Upper lobe of left lung (tissue), 6 donors: ENCODE measurements at regions not wholly inside any gene's neighbourhood (a gene's known extent, or its start where the extent isn't known, plus 50 kb on each side); places are given as distances from the start of the nearest gene placed in this dataset.
"Not testable (repeated sequence)": the region's sequence is repeated elsewhere in the genome, so short reads cannot be mapped to it uniquely, and the experiment has no call there.

Experiments used
- ATAC-seq, 2 donors: fragments of 200-7000 bp; cut with Tn5 transposase; one replicate each; pipeline ENCODE4 v1.9.1; 2022; ENCODE audit warnings: mild to moderate bottlenecking in 2 of 2, moderate library complexity in 2 of 2; ENCODE audit not compliant: low FRiP score in 2 of 2
- DNase-seq, 2 donors: peaks; one replicate each; pipeline ENCODE4 v3.0.0-alpha.2; 2019 to 2020
- H3K27ac ChIP-seq, 4 donors: fragments of 200-600 bp; sonication (generic); one replicate each; pipeline ENCODE4 v1.5.1; 2016 to 2019
- H3K27me3 ChIP-seq, 4 donors: fragments of 200-600 bp; sonication (generic); one replicate each; pipeline ENCODE4 v1.5.1; 2017 to 2019
- H3K36me3 ChIP-seq, 4 donors: fragments of 200-600 bp; sonication (generic); one replicate each; pipeline ENCODE4 v1.5.1; 2016 to 2019
- H3K4me1 ChIP-seq, 4 donors: fragments of 200-600 bp; sonication (generic); one replicate each; pipeline ENCODE4 v1.5.1; 2018 to 2019
- H3K4me3 ChIP-seq, 4 donors: fragments of 200-600 bp; sonication (generic); one replicate each; pipeline ENCODE4 v1.5.1; 2017 to 2019; ENCODE audit warnings: mild to moderate bottlenecking in 2 of 4, moderate library complexity in 1 of 4
- H3K9me3 ChIP-seq, 4 donors: fragments of 200-600 bp; sonication (generic); one replicate each; pipeline ENCODE4 v1.5.1; 2018 to 2019
- WGBS, 2 donors: methylation state at CpG; one replicate each; pipeline ENCODE4 v1.1.5; 2017 to 2018; 5-methylcytosine and 5-hydroxymethylcytosine counted together
- donor health status: DM: no; HTN: no; CAD: no; lungs with moderate emphysema.
- donor health status: DM: no; HTN: yes; CAD: no; lungs with severe emphysema.

DNA sequence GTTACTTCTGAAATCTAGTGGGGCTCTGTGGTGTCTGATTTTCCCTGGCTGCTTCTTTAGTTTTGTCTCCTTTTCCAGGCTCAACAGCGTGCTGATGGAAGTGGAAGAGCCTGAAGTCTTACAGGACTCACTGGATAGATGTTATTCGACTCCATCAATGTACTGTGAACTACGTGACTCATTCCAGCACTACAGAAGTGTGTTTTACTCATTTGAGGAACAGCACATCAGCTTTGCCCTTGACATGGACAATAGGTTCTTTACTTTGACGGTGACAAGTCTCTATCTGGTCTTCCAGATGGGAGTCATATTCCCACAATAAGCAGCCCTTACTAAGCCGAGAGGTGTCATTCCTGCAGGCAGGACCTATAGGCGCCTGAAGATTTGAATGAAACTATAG lies 51.1 kb downstream of the NBPF8 start:
- not testable (repeated sequence) for H3K4me3 ChIP-seq, H3K27me3 ChIP-seq, DNase-seq, ATAC-seq, H3K27ac ChIP-seq, H3K9me3 ChIP-seq, H3K4me1 ChIP-seq
- 95 to 97% methylated on average over 3 to 6 of the region's 6 CpGs for WGBS, 2 donors
- H3K36me3 ChIP-seq: peaks cover 0 to 16% (median 0%) of the 10 kb centered on the region in 4 donors

DNA sequence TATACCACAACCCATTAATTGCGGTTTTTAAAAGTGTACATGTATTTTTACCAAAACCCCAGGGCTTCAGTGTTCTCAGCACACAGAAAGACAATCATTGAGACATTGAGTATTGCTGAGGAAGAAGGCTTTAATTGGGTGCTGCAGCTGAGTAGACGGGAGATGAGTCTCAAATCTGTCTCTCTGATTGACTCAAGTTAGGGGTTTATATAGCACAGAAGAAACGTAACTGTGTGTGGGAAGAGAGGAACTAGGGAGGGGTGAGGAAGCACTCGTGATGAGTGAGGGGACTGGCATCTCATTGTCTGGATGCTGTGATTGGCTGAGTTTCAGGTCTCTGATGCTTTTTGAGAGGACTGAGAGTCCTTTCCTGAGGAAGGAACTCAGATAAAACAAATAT lies 62.8 kb downstream of the NBPF8 start:
- not testable (repeated sequence) for H3K27me3 ChIP-seq, DNase-seq, H3K4me1 ChIP-seq, H3K4me3 ChIP-seq, H3K27ac ChIP-seq, H3K9me3 ChIP-seq, ATAC-seq
- 80 to 83% methylated on average over 4 of the region's 4 CpGs for WGBS, 2 donors
- peaks cover 0 to 15% (median 2%) of the 10 kb centered on the region in 4 donors for H3K36me3 ChIP-seq

- WGBS, 2 donors: 81% methylated on average over 5 of the region's 5 CpGs; no CpG with 5 or more reads in 1 of the 2 donors
Observed at GRCh38 chr1:120478400-120478799, 63.6 kb downstream of the NBPF8 start.

GRCh38 chr1:120487542-120487941 lies 72.7 kb downstream of the NBPF8 start:
- H3K9me3 ChIP-seq, DNase-seq, H3K27ac ChIP-seq, H3K27me3 ChIP-seq, H3K4me1 ChIP-seq, ATAC-seq, H3K4me3 ChIP-seq: not testable (repeated sequence)
- no CpG with 5 or more reads among the region's 2 CpGs for WGBS, 2 donors
- H3K36me3 ChIP-seq: peaks cover 4 to 26% (median 14%) of the 10 kb centered on the region in 4 donors

More at GRCh38 chr1:120478400-120478799, 63.6 kb downstream of the NBPF8 start:
- not testable (repeated sequence) for H3K4me1 ChIP-seq, H3K9me3 ChIP-seq, DNase-seq, H3K27ac ChIP-seq, ATAC-seq, H3K27me3 ChIP-seq, H3K4me3 ChIP-seq
- peaks cover 0 to 15% (median 2%) of the 10 kb centered on the region in 4 donors for H3K36me3 ChIP-seq

- H3K27me3 ChIP-seq, H3K4me1 ChIP-seq, H3K27ac ChIP-seq, H3K9me3 ChIP-seq, ATAC-seq, H3K4me3 ChIP-seq: not testable (repeated sequence)
- DNase-seq: peak in 1 of 2 donors; percentile 16
- H3K36me3 ChIP-seq: peaks cover 4 to 28% (median 15%) of the 10 kb centered on the region in 4 donors
- 96 to 100% methylated on average over 6 to 8 of the region's 8 CpGs for WGBS, 2 donors
Observed at GRCh38 chr1:120489217-120489616, 74.4 kb downstream of the NBPF8 start.

DNA sequence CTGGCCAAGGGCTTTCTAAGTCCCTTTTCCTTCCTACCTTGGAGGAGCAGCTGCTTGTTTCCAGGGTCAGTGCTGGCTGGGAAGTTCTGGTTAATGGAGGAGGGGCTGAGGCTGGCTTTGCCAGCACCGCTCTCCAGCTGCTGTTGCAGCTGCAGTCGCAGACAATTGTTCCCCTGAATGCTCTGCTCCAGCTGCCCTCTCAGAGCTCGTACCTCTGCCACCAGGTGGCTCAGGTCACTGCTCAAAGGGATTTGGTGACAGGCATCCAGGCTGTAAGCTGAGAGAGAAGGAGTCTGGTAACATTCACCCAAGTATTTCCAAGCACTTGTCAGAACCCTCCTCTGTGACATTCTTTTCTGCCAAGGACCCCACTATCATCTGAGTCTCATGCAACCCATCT lies 82.3 kb downstream of the NBPF8 start:
- H3K4me3 ChIP-seq, H3K9me3 ChIP-seq, ATAC-seq, H3K27ac ChIP-seq, H3K27me3 ChIP-seq, H3K4me1 ChIP-seq, DNase-seq: not testable (repeated sequence)
- H3K36me3 ChIP-seq: peaks cover 0 to 11% (median 7%) of the 10 kb centered on the region in 4 donors
- no CpG with 5 or more reads among the region's 3 CpGs for WGBS, 2 donors

GRCh38 chr1:120503284-120503683 lies 88.4 kb downstream of the NBPF8 start:
- not testable (repeated sequence) for ATAC-seq

DNA sequence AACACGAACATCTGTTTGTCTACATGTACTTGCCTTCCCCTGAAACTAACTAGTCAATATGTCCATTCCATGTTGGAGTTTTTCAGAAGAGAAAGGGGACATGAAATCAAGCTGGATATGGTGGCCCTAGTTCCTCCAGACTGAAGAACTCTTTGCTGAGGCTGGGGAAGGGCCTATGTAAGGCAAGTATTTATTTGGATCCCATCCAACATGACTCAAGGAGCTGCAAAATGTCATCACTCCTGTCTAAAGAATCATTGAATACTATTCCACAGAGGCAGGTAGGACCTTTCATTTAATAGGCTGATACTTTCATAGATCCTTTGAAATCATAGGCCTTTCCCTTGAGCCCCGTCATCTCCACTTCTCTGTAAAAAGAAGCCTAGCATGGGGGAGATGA lies 91.5 kb downstream of the NBPF8 start:
- not testable (repeated sequence) for H3K27me3 ChIP-seq, H3K4me1 ChIP-seq, ATAC-seq, H3K4me3 ChIP-seq, H3K27ac ChIP-seq, H3K36me3 ChIP-seq, DNase-seq, H3K9me3 ChIP-seq
- 100% methylated on average over 1 to 2 of the region's 2 CpGs for WGBS, 2 donors

More at GRCh38 chr1:120503284-120503683, 88.4 kb downstream of the NBPF8 start:
- 100% methylated on average over 2 of the region's 3 CpGs; no CpG with 5 or more reads in 1 of the 2 donors for WGBS, 2 donors
- H3K27ac ChIP-seq, DNase-seq, H3K4me1 ChIP-seq, H3K36me3 ChIP-seq, H3K9me3 ChIP-seq, H3K4me3 ChIP-seq, H3K27me3 ChIP-seq: not testable (repeated sequence)

DNA sequence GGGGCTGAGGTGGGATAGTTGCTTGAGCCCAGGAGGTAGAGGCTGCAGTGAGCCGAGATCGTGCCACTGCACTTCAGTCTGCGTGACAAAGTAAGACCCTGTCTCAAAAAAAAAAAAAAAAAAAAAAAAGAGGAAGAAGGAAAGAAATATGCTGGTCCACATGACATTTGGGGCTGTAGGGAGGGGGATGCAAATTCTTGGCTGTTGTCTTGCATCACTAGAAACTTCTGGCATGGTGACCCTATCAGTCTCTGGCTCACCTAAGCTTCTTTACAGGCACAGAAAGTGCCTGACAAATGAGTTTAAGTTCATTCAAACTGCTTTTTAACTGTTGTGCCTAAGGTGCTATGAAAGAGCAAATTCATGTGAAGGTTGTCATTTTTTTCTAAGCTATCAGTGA lies 93.5 kb downstream of the NBPF8 start:
- 100% methylated on average over 3 of the region's 3 CpGs; no CpG with 5 or more reads in 1 of the 2 donors for WGBS, 2 donors
- H3K9me3 ChIP-seq, DNase-seq, H3K27me3 ChIP-seq, H3K4me1 ChIP-seq, H3K27ac ChIP-seq, H3K4me3 ChIP-seq, ATAC-seq: not testable (repeated sequence)
- peaks cover 4 to 17% (median 8%) of the 10 kb centered on the region in 4 donors for H3K36me3 ChIP-seq

DNA sequence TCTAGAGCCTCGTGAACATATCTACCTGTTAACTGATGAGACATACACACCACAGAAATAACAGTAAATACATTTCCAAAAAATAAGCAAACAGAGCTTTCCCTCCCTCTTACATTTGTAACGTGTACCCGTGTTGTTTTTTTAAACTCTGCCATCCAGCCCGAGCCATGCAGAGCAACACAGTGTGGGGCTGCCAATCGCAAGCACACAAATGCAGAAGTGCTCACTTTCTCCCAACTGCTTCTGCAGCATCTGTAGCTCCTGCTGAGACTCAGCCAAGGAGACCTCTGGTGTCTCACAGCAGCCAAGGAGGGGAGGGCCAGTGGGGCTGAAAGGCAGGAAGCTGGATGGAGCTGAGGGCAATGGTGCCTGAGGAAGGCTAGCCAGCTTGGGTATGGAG lies 94.4 kb downstream of the NBPF8 start:
- H3K9me3 ChIP-seq, ATAC-seq, H3K4me1 ChIP-seq, DNase-seq, H3K27ac ChIP-seq, H3K27me3 ChIP-seq, H3K4me3 ChIP-seq: not testable (repeated sequence)
- peaks cover 4 to 12% (median 8%) of the 10 kb centered on the region in 4 donors for H3K36me3 ChIP-seq
- 100% methylated on average over 1 of the region's 5 CpGs; no CpG with 5 or more reads in 1 of the 2 donors for WGBS, 2 donors

GRCh38 chr1:120513099-120513498 lies 98.3 kb downstream of the NBPF8 start:
- H3K27ac ChIP-seq, H3K4me3 ChIP-seq, ATAC-seq, H3K4me1 ChIP-seq, DNase-seq, H3K27me3 ChIP-seq, H3K9me3 ChIP-seq: not testable (repeated sequence)
- peaks cover 4 to 12% (median 8%) of the 10 kb centered on the region in 4 donors for H3K36me3 ChIP-seq
- no CpG with 5 or more reads among the region's 1 CpG for WGBS, 2 donors

GRCh38 chr1:120513531-120513930 lies 98.7 kb downstream of the NBPF8 start:
- H3K36me3 ChIP-seq: peaks cover 4 to 12% (median 8%) of the 10 kb centered on the region in 4 donors
- no CpG with 5 or more reads among the region's 4 CpGs for whole genome bisulfite sequencing, 2 donors
- not testable (repeated sequence) for H3K9me3 ChIP-seq, H3K27me3 ChIP-seq, DNase-seq, H3K27ac ChIP-seq, H3K4me1 ChIP-seq, ATAC-seq, H3K4me3 ChIP-seq

DNA sequence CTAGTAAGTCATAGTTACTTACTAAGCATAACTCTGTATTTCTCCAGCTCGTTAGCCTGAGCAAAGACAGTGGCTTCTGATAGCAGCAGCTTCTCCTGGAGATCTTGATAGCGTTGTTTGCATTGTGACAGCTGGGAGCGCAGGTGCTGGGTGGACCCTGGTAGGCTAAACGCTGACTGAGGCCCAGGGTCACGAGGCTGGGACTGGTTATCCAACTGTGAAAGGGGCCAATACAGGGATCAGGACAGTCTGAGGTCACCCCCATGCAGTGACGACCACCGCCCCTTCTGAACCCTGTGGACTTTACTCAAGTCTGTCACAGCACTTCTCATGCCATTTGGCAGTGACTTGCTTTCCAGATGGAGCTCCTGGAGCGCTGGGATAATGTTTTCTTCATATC lies 104.4 kb downstream of the NBPF8 start:
- not testable (repeated sequence) for H3K4me1 ChIP-seq, H3K36me3 ChIP-seq, ATAC-seq, H3K27ac ChIP-seq, H3K27me3 ChIP-seq, H3K9me3 ChIP-seq, H3K4me3 ChIP-seq, DNase-seq
- WGBS, 2 donors: 86% methylated on average over 1 of the region's 8 CpGs; no CpG with 5 or more reads in 1 of the 2 donors

GRCh38 chr1:120524416-120524815 lies 109.6 kb downstream of the NBPF8 start:
- H3K36me3 ChIP-seq, H3K27me3 ChIP-seq, DNase-seq, ATAC-seq, H3K4me1 ChIP-seq, H3K9me3 ChIP-seq, H3K4me3 ChIP-seq, H3K27ac ChIP-seq: not testable (repeated sequence)
- 90 to 100% methylated on average over 2 of the region's 7 CpGs for WGBS, 2 donors
